GM19025 (cell line): ENCODE measurements at regions not wholly inside any gene's neighbourhood (a gene's known extent, or its start where the extent isn't known, plus 50 kb on each side); places are given as distances from the start of the nearest gene placed in this dataset.
"Not testable (repeated sequence)": the region's sequence is repeated elsewhere in the genome, so short reads cannot be mapped to it uniquely, and the experiment has no call there.

Experiments used
- ATAC-seq: cut with Tn5 transposase; IDR thresholded peaks from one replicate; pipeline ENCODE4 v1.9.1; 2021; ENCODE audit warnings: mild to moderate bottlenecking, low read depth, moderate library complexity; ENCODE audit not compliant: unreplicated experiment

GRCh38 chr9:38170155-38170554 is 101.1 kb upstream of the SHB start:
- ATAC-seq = not testable (repeated sequence)

- ATAC-seq = no peak
Measured at GRCh38 chr9:38166501-38166900, 97.5 kb upstream of the SHB start.

- no peak for ATAC-seq
Measured at GRCh38 chr9:38164659-38165221, 95.7 kb upstream of the SHB start.

GRCh38 chr9:38163518-38163917 is 94.5 kb upstream of the SHB start:
- no peak for ATAC-seq

- ATAC-seq = no peak
Measured at GRCh38 chr9:38162332-38163211, 93.5 kb upstream of the SHB start.

GRCh38 chr9:38160613-38161215 is 91.7 kb upstream of the SHB start:
- no peak for ATAC-seq

GRCh38 chr9:38159599-38159998 is 90.6 kb upstream of the SHB start:
- no peak for ATAC-seq

GRCh38 chr9:38158628-38159027 is 89.6 kb upstream of the SHB start:
- no peak for ATAC-seq

- no peak for ATAC-seq
Measured at GRCh38 chr9:38157711-38158110, 88.7 kb upstream of the SHB start.

GRCh38 chr9:38154501-38155421 is 85.7 kb upstream of the SHB start:
- ATAC-seq = no peak

GRCh38 chr9:38153910-38154291 is 84.9 kb upstream of the SHB start:
- no peak for ATAC-seq

- ATAC-seq = no peak
Measured at GRCh38 chr9:38153152-38153909, 84.3 kb upstream of the SHB start.

GRCh38 chr9:38149647-38150046 is 80.6 kb upstream of the SHB start:
- ATAC-seq = no peak

- ATAC-seq = no peak
Measured at GRCh38 chr9:38146844-38147243, 77.8 kb upstream of the SHB start.

GRCh38 chr9:38145526-38146053 is 76.6 kb upstream of the SHB start:
- no peak for ATAC-seq

- ATAC-seq = no peak
Measured at GRCh38 chr9:38144421-38144820, 75.4 kb upstream of the SHB start.

GRCh38 chr9:38141746-38142591 is 72.9 kb upstream of the SHB start:
- no peak for ATAC-seq

GRCh38 chr9:38138276-38138675 is 69.2 kb upstream of the SHB start:
- no peak for ATAC-seq

GRCh38 chr9:38137342-38137741 is 68.3 kb upstream of the SHB start:
- ATAC-seq = no peak
